GM12878 (cell line): ENCODE measurements at regions not wholly inside any gene's neighbourhood (a gene's known extent, or its start where the extent isn't known, plus 50 kb on each side); places are given as distances from the start of the nearest gene placed in this dataset.
"Not testable (repeated sequence)": the region's sequence is repeated elsewhere in the genome, so short reads cannot be mapped to it uniquely, and the experiment has no call there.

Experiments
- ATAC-seq: fragments of 200-7000 bp; cut with Tn5 transposase; 3 replicates; pipeline ENCODE4 v1.9.1; 2020; ENCODE audit warnings: mild to moderate bottlenecking, moderate library complexity
- BruUV-seq: library from RNA; stranded (reverse); fragments of 400-500 nt; replicated peaks from 2 replicates; lab custom pipeline; 2021; lab: Mats Ljungman, UMichigan
- CTCF ChIA-PET: fragments of 300-600 bp; sonication (Branson Sonifier 250); formaldehyde crosslinking; extraction: SDS; loops from one replicate; lab custom pipeline; 2021; ENCODE audit warnings: inconsistent platforms; lab: Yijun Ruan, JAX
- POLR2A ChIA-PET: fragments of 350-600 bp; formaldehyde crosslinking; extraction: SDS; loops from one replicate; lab custom pipeline; 2021; ENCODE audit warnings: inconsistent platforms; lab: Charles Lee
- RAD21 ChIA-PET: fragments of 300-600 bp; sonication (Branson Sonifier 250); formaldehyde crosslinking; loops from one replicate; lab custom pipeline; 2023; ENCODE audit warnings: antibody characterized with exemption; ENCODE audit not compliant: unreplicated experiment; lab: Charles Lee
- SMC1A ChIA-PET: fragments of 300-600 bp; sonication (Branson Sonifier 250); formaldehyde crosslinking; loops from one replicate; lab custom pipeline; 2023; ENCODE audit not compliant: unreplicated experiment, uncharacterized antibody; lab: Charles Lee
- DNase-seq: peaks from one replicate; pipeline ENCODE4 v3.0.0-alpha.2; 2011; ENCODE audit warnings: low read depth, low spot score
- FAIRE-seq: peaks from 3 replicates; lab custom pipeline; 2011; peaks lifted over from hg19 to GRCh38; lab: Jason Lieb, UNC
- H2AFZ ChIP-seq: 2 replicates; pipeline ENCODE4 v1.6.0; 2011; ENCODE audit warnings: low read depth, low read length, control low read depth; ENCODE audit not compliant: control insufficient read depth
- H3K27ac ChIP-seq: 2 replicates; pipeline ENCODE4 v1.5.1; 2011; ENCODE audit warnings: control low read depth; ENCODE audit not compliant: control insufficient read depth, insufficient read depth
- H3K27me3 ChIP-seq, 2 experiments: replicated peaks in 1 of 2; 2 replicates each; pipeline versions ENCODE4 v1.6.0 to v1.6.1; 2011; ENCODE audit warnings: low read length in 1 of 2; ENCODE audit not compliant: control insufficient read depth in 2 of 2, insufficient read depth in 2 of 2
- H3K36me3 ChIP-seq, 2 experiments: 2 replicates each; pipeline ENCODE4 v1.5.1; 2011; ENCODE audit warnings: low read length in 1 of 2; ENCODE audit not compliant: control insufficient read depth in 2 of 2, insufficient read depth in 2 of 2
- H3K4me1 ChIP-seq: 2 replicates; pipeline ENCODE4 v1.6.1; 2011; ENCODE audit warnings: mild to moderate bottlenecking, low read length, moderate library complexity, mixed read lengths; ENCODE audit not compliant: control insufficient read depth, insufficient read depth
- H3K4me2 ChIP-seq: 2 replicates; pipeline ENCODE4 v1.6.0; 2011; ENCODE audit warnings: control low read depth; ENCODE audit not compliant: control insufficient read depth, insufficient read depth
- H3K4me3 ChIP-seq: fragments of 200-600 bp; sonication (generic); 2 replicates; pipeline ENCODE4 v1.5.1; 2016
- H3K79me2 ChIP-seq: 2 replicates; pipeline ENCODE4 v1.6.0; 2011; ENCODE audit warnings: low read length; ENCODE audit not compliant: control insufficient read depth, insufficient read depth
- H3K9ac ChIP-seq: 2 replicates; pipeline ENCODE4 v1.8.0; 2011; ENCODE audit warnings: low read length, control low read depth, mixed read lengths; ENCODE audit not compliant: control insufficient read depth, insufficient read depth
- H3K9me3 ChIP-seq: replicated peaks from 3 replicates; pipeline ENCODE4 v1.5.1; 2011; ENCODE audit warnings: mild to moderate bottlenecking, low read length; ENCODE audit not compliant: control insufficient read depth, insufficient read depth
- H4K20me1 ChIP-seq: 2 replicates; pipeline ENCODE4 v1.6.0; 2011; ENCODE audit not compliant: control insufficient read depth, insufficient read depth
- CHD2 ChIP-seq: IDR thresholded peaks from 2 replicates; pipeline ENCODE4 v1.6.1; 2011; ENCODE audit warnings: low read depth, low read length, improper control_type of control experiment, borderline replicate concordance
- CREM ChIP-seq: IDR thresholded peaks from 2 replicates; pipeline ENCODE4 v1.6.1; 2014; ENCODE audit warnings: antibody characterized with exemption, low read depth
- ESRRA ChIP-seq: IDR thresholded peaks from 2 replicates; pipeline ENCODE4 v1.6.1; 2012; ENCODE audit warnings: mild to moderate bottlenecking, low read length, improper control_type of control experiment
- IRF4 ChIP-seq: IDR thresholded peaks from 2 replicates; pipeline ENCODE4 v1.6.1; 2011; ENCODE audit warnings: low read depth, low read length
- LARP7 ChIP-seq: fragments of 450-650 bp; IDR thresholded peaks from 2 replicates; pipeline ENCODE4 v1.6.1; 2017; ENCODE audit warnings: mild to moderate bottlenecking
- RBBP5 ChIP-seq: fragments of 200-600 bp; sonication (generic); conservative IDR thresholded peaks from 2 replicates; pipeline ENCODE4 v1.6.1; 2016
- RELA ChIP-seq: fragments of 450-650 bp; IDR thresholded peaks from 2 replicates; pipeline ENCODE4 v1.8.0; 2014; ENCODE audit warnings: borderline replicate concordance; ENCODE audit not compliant: partially characterized antibody
- WGBS: methylation state at CpG from one replicate; pipeline ENCODE4 v1.1.6; 2016; ENCODE audit warnings: low lambda C conversion rate; ENCODE audit not compliant: insufficient replicate concordance, insufficient coverage; ENCODE audit errors: missing lambda C conversion rate; 5-methylcytosine and 5-hydroxymethylcytosine counted together
- in situ Hi-C: fragments of 300-500 bp; cut with MboI; formaldehyde crosslinking; loops from 9 replicates; pipeline ENCODE4 v1.14.3; 2018; ENCODE audit warnings: mixed read lengths
- intact Hi-C: fragments of 100-400 bp; cut with micrococcal nuclease; formaldehyde crosslinking; loops from one replicate; pipeline ENCODE4 v1.14.2; 2022; ENCODE audit not compliant: unreplicated experiment
- TF ChIP-seq, protein P1 (sequence below): IDR thresholded peaks from 2 replicates; pipeline ENCODE4 v1.6.1; 2012; ENCODE audit warnings: mild to moderate bottlenecking, low read depth, low read length
- TF ChIP-seq, protein P2 (sequence below): fragments of 450-650 bp; conservative IDR thresholded peaks from 2 replicates; pipeline ENCODE4 v1.6.1; 2017; ENCODE audit warnings: mild to moderate bottlenecking, moderate library complexity
- TF ChIP-seq, protein P3 (sequence below): fragments of 450-650 bp; IDR thresholded peaks from 2 replicates; pipeline ENCODE4 v1.6.1; 2014; ENCODE audit warnings: mild to moderate bottlenecking

DNA sequence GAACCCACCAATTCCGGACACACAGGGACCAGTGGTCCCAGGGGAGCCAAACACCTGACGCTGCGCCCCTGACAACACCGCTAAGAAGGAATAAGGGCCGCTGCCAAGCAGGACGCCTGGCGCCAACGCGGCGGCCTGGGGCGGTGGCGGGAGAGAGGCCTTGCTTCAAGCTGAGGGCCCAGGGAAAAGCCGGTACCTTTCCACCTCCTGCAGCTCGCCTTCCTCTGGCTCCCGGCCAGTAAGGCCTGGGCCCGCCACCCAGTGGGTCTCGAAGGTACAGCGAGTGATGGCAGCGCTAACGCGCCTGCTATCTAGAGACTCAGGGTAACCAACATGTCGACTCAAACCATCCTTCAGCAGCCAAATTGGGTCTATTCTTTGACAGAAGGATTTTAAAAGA is 1074.1 kb downstream of the SI start:
- ChIA-PET RAD21 (no interaction called here), POLR2A (no interaction called here), CTCF (no interaction called here), SMC1A (no interaction called here)
- ATAC-seq (no peak), DNase-seq (no peak), FAIRE-seq (no peak)
- Histone ChIP-seq H3K27me3 (no peaks in the 10 kb centered on the region), H3K9me3 (no peaks in the 10 kb centered on the region), H3K4me1 (no peaks in the 10 kb centered on the region), H3K79me2 (no peaks in the 10 kb centered on the region), H3K4me2 (no peak overlapping the region), H3K4me3 (no peak overlapping the region), H3K36me3 (no peaks in the 10 kb centered on the region), H3K9ac (no peak overlapping the region), H3K27ac (no peak overlapping the region), H4K20me1 (no peaks in the 10 kb centered on the region), H2AFZ (no peak overlapping the region)
- WGBS: 71% methylated on average over 13 of the region's 22 CpGs
- TF ChIP-seq, protein P1, sequence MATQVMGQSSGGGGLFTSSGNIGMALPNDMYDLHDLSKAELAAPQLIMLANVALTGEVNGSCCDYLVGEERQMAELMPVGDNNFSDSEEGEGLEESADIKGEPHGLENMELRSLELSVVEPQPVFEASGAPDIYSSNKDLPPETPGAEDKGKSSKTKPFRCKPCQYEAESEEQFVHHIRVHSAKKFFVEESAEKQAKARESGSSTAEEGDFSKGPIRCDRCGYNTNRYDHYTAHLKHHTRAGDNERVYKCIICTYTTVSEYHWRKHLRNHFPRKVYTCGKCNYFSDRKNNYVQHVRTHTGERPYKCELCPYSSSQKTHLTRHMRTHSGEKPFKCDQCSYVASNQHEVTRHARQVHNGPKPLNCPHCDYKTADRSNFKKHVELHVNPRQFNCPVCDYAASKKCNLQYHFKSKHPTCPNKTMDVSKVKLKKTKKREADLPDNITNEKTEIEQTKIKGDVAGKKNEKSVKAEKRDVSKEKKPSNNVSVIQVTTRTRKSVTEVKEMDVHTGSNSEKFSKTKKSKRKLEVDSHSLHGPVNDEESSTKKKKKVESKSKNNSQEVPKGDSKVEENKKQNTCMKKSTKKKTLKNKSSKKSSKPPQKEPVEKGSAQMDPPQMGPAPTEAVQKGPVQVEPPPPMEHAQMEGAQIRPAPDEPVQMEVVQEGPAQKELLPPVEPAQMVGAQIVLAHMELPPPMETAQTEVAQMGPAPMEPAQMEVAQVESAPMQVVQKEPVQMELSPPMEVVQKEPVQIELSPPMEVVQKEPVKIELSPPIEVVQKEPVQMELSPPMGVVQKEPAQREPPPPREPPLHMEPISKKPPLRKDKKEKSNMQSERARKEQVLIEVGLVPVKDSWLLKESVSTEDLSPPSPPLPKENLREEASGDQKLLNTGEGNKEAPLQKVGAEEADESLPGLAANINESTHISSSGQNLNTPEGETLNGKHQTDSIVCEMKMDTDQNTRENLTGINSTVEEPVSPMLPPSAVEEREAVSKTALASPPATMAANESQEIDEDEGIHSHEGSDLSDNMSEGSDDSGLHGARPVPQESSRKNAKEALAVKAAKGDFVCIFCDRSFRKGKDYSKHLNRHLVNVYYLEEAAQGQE: no peak
- TF ChIP-seq ESRRA (no peak), CREM (no peak), RBBP5 (no peak), RELA (no peak), IRF4 (no peak), CHD2 (no peak), LARP7 (no peak)
- TF ChIP-seq, protein P2, sequence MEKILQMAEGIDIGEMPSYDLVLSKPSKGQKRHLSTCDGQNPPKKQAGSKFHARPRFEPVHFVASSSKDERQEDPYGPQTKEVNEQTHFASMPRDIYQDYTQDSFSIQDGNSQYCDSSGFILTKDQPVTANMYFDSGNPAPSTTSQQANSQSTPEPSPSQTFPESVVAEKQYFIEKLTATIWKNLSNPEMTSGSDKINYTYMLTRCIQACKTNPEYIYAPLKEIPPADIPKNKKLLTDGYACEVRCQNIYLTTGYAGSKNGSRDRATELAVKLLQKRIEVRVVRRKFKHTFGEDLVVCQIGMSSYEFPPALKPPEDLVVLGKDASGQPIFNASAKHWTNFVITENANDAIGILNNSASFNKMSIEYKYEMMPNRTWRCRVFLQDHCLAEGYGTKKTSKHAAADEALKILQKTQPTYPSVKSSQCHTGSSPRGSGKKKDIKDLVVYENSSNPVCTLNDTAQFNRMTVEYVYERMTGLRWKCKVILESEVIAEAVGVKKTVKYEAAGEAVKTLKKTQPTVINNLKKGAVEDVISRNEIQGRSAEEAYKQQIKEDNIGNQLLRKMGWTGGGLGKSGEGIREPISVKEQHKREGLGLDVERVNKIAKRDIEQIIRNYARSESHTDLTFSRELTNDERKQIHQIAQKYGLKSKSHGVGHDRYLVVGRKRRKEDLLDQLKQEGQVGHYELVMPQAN: no peak
- TF ChIP-seq, protein P3, sequence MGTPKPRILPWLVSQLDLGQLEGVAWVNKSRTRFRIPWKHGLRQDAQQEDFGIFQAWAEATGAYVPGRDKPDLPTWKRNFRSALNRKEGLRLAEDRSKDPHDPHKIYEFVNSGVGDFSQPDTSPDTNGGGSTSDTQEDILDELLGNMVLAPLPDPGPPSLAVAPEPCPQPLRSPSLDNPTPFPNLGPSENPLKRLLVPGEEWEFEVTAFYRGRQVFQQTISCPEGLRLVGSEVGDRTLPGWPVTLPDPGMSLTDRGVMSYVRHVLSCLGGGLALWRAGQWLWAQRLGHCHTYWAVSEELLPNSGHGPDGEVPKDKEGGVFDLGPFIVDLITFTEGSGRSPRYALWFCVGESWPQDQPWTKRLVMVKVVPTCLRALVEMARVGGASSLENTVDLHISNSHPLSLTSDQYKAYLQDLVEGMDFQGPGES: no peak
- in situ Hi-C loops: no loop called here
- no TSS peak for BruUV-seq
- intact Hi-C loops: no loop called here

DNA sequence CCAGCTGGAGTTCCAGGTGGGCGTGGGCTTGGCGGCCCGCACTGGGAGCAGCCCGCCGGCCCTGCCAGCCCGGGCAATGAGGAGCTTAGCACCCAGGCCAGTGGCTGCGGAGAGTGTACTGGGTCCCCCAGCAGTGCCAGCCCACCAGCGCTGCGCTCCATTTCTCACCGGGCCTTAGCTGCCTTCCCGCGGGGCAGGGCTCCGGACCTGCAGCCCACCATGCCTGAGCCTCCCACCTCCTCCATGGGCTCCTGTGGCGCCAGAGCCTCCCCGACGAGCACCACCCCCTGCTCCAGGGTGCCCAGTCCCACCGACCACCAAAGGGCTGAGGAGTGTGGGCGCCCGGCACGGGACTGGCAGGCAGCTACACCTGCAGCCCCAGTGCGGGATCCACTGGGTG is 1075.3 kb downstream of the SI start:
- intact Hi-C loops, POLR2A ChIA-PET: not testable (repeated sequence)

More for the DNA sequence above, 1075.3 kb downstream of the SI start:
- H3K27me3 ChIP-seq, DNase-seq, BruUV-seq, H3K4me1 ChIP-seq, in situ Hi-C loops, FAIRE-seq, H3K4me3 ChIP-seq, H3K27ac ChIP-seq, H4K20me1 ChIP-seq, H3K36me3 ChIP-seq, H3K9ac ChIP-seq, SMC1A ChIA-PET, CTCF ChIA-PET, H3K79me2 ChIP-seq, H3K9me3 ChIP-seq, H3K4me2 ChIP-seq, H2AFZ ChIP-seq, ATAC-seq, RAD21 ChIA-PET: not testable (repeated sequence)
- WGBS: 73% methylated on average over 21 of the region's 21 CpGs
